Loucy (cell line): ENCODE measurements at regions not wholly inside any gene's neighbourhood (a gene's known extent, or its start where the extent isn't known, plus 50 kb on each side); places are given as distances from the start of the nearest gene placed in this dataset.

Experiments
- H2AFZ ChIP-seq: fragments of 200-600 bp; sonication (generic); 2 replicates; pipeline ENCODE4 v1.6.0; 2016; ENCODE audit warnings: antibody characterized with exemption, mild to moderate bottlenecking, low read length, moderate library complexity
- H3F3A ChIP-seq: fragments of 200-600 bp; 2 replicates; pipeline ENCODE4 v1.6.0; 2016; ENCODE audit warnings: antibody characterized with exemption, low read depth, mild to moderate bottlenecking
- H3K27me3 ChIP-seq: fragments of 200-600 bp; sonication (generic); 2 replicates; pipeline ENCODE4 v1.6.1; 2014; ENCODE audit warnings: low read length, mild to moderate bottlenecking; ENCODE audit not compliant: insufficient read depth, poor library complexity, severe bottlenecking
- H3K36me3 ChIP-seq: fragments of 200-600 bp; sonication (generic); 2 replicates; pipeline ENCODE4 v1.6.1; 2016; ENCODE audit warnings: low read length; ENCODE audit not compliant: insufficient read depth
- H3K4me1 ChIP-seq: fragments of 200-600 bp; sonication (generic); 2 replicates; pipeline ENCODE4 v1.5.1; 2014; ENCODE audit warnings: low read length, mild to moderate bottlenecking; ENCODE audit not compliant: insufficient read depth, poor library complexity, severe bottlenecking
- H3K4me2 ChIP-seq: fragments of 200-600 bp; sonication (generic); 2 replicates; pipeline ENCODE4 v1.6.0; 2014; ENCODE audit warnings: antibody characterized with exemption, low read length, low read depth, mild to moderate bottlenecking; ENCODE audit not compliant: poor library complexity, severe bottlenecking
- H3K4me3 ChIP-seq: fragments of 200-600 bp; sonication (generic); 2 replicates; pipeline ENCODE4 v1.5.1; 2014; ENCODE audit warnings: low read length, mild to moderate bottlenecking, mixed read lengths; ENCODE audit not compliant: poor library complexity, severe bottlenecking
- H3K79me2 ChIP-seq: fragments of 200-600 bp; sonication (generic); 2 replicates; pipeline ENCODE4 v1.6.1; 2014; ENCODE audit warnings: low read length; ENCODE audit not compliant: insufficient read depth
- H3K9ac ChIP-seq: fragments of 200-600 bp; sonication (generic); 2 replicates; pipeline ENCODE4 v1.6.0; 2014; ENCODE audit warnings: mild to moderate bottlenecking, low read depth, low read length, moderate library complexity; ENCODE audit not compliant: poor library complexity, severe bottlenecking
- H3K9me2 ChIP-seq: fragments of 200-600 bp; sonication (generic); replicated peaks from 2 replicates; pipeline ENCODE4 v1.6.1; 2016; ENCODE audit warnings: low read depth, low read length, mixed read lengths
- H3K9me3 ChIP-seq: fragments of 200-600 bp; sonication (generic); 2 replicates; pipeline ENCODE4 v1.6.1; 2014; ENCODE audit warnings: mild to moderate bottlenecking, antibody characterized with exemption, low read length, low read depth; ENCODE audit not compliant: insufficient read depth
- H4K20me1 ChIP-seq: fragments of 200-600 bp; sonication (generic); 2 replicates; pipeline ENCODE4 v1.6.0; 2014; ENCODE audit warnings: antibody characterized with exemption, low read length, mild to moderate bottlenecking; ENCODE audit not compliant: insufficient read depth, poor library complexity, severe bottlenecking
- CTCF ChIP-seq: fragments of 200-600 bp; sonication (generic); conservative IDR thresholded peaks from 2 replicates; pipeline ENCODE4 v1.5.1; 2014; ENCODE audit warnings: mild to moderate bottlenecking, antibody characterized with exemption, low read length
- EZH2phosphoT487 ChIP-seq: fragments of 200-600 bp; IDR thresholded peaks from 2 replicates; pipeline ENCODE4 v1.6.1; 2018; ENCODE audit warnings: antibody characterized with exemption, mild to moderate bottlenecking, moderate library complexity, borderline replicate concordance

GRCh38 chr6:145475794-145476396 lies 259.4 kb downstream of the EPM2A start:
- Histone ChIP-seq H3K9me2 (no peaks in the 10 kb centered on the region), H4K20me1 (no peaks in the 10 kb centered on the region), H3F3A (no peaks in the 10 kb centered on the region), H3K27me3 (no peaks in the 10 kb centered on the region), H3K4me1 (no peaks in the 10 kb centered on the region), H3K4me2 (no peak overlapping the region), H3K36me3 (no peaks in the 10 kb centered on the region), H2AFZ (no peak overlapping the region), H3K9me3 (peaks cover 15% of the 10 kb centered on the region), H3K79me2 (no peaks in the 10 kb centered on the region), H3K4me3 (no peak overlapping the region), H3K9ac (no peak overlapping the region)
- TF ChIP-seq EZH2phosphoT487 (no peak), CTCF (no peak)

- Histone ChIP-seq H4K20me1 (no peaks in the 10 kb centered on the region), H3K4me2 (no peak overlapping the region), H2AFZ (0 out of 2 replicates have a peak overlapping the region, but pooled peaks have one; percentile 28), H3K36me3 (no peaks in the 10 kb centered on the region), H3K4me1 (peaks cover 7% of the 10 kb centered on the region), H3K9me2 (no peaks in the 10 kb centered on the region), H3K9ac (no peak overlapping the region), H3K4me3 (no peak overlapping the region), H3K9me3 (peaks cover 11% of the 10 kb centered on the region; the same call in 1 of the 2 replicates), H3F3A (no peaks in the 10 kb centered on the region), H3K79me2 (no peaks in the 10 kb centered on the region), H3K27me3 (no peaks in the 10 kb centered on the region)
- no peak for TF ChIP-seq CTCF
- TF ChIP-seq EZH2phosphoT487: no peak
Observed at GRCh38 chr6:145480024-145480423, 255.3 kb downstream of the EPM2A start.

- Histone ChIP-seq H3K27me3 (no peaks in the 10 kb centered on the region), H4K20me1 (no peaks in the 10 kb centered on the region), H3K4me2 (no peak overlapping the region), H3K9me2 (no peaks in the 10 kb centered on the region), H3K4me3 (no peak overlapping the region), H3K4me1 (peaks cover 7% of the 10 kb centered on the region), H2AFZ (no peak overlapping the region), H3K36me3 (no peaks in the 10 kb centered on the region), H3K9me3 (0 out of 2 replicates have a peak, but pooled peaks cover under 1% of the 10 kb centered on the region), H3K79me2 (no peaks in the 10 kb centered on the region), H3K9ac (no peak overlapping the region), H3F3A (no peaks in the 10 kb centered on the region)
- TF ChIP-seq CTCF (no peak), EZH2phosphoT487 (no peak)
Observed at GRCh38 chr6:145483191-145483996, 251.9 kb downstream of the EPM2A start.
